ENCODE measurements at regions not wholly inside any gene's neighbourhood (a gene's known extent, or its start where the extent isn't known, plus 50 kb on each side); places are given as distances from the start of the nearest gene placed in this dataset.
"Not testable (repeated sequence)": the region's sequence is repeated elsewhere in the genome, so short reads cannot be mapped to it uniquely, and the experiment has no call there.

- TF ChIP-seq CTCF (IDR thresholded peaks at IDR 0.05), result no peak
- Mint-ChIP-seq H3K36me3 (ENCODE audit: unreplicated experiment) (no peaks in the 10 kb centered on the region), H3K9me3 (ENCODE audit: unreplicated experiment) (no peaks in the 10 kb centered on the region), H3K4me3 (ENCODE audit: unreplicated experiment) (no peak overlapping the region), H3K27ac (ENCODE audit: unreplicated experiment) (no peak overlapping the region), H3K4me1 (ENCODE audit: unreplicated experiment) (no peaks in the 10 kb centered on the region), H3K27me3 (ENCODE audit: unreplicated experiment) (peaks cover 28% of the 10 kb centered on the region)
- DNase-seq (ENCODE audit: extremely low spot score, unreplicated experiment), result no peak
Measured at GRCh38 chr7:1300636-1301035, 68.0 kb downstream of the UNCX start.

GRCh38 chr7:1301054-1301881 is 68.6 kb downstream of the UNCX start:
- Mint-ChIP-seq H3K27me3 (ENCODE audit: unreplicated experiment) (peaks cover 29% of the 10 kb centered on the region), H3K36me3 (ENCODE audit: unreplicated experiment) (no peaks in the 10 kb centered on the region), H3K27ac (ENCODE audit: unreplicated experiment) (no peak overlapping the region), H3K9me3 (ENCODE audit: unreplicated experiment) (no peaks in the 10 kb centered on the region), H3K4me3 (ENCODE audit: unreplicated experiment) (no peak overlapping the region), H3K4me1 (ENCODE audit: unreplicated experiment) (no peaks in the 10 kb centered on the region)
- no peak for TF ChIP-seq CTCF (IDR thresholded peaks at IDR 0.05)
- DNase-seq (ENCODE audit: extremely low spot score, unreplicated experiment), result no peak

- no peak for TF ChIP-seq CTCF (IDR thresholded peaks at IDR 0.05)
- no peaks in the 10 kb centered on the region for H3K4me1 Mint-ChIP-seq (ENCODE audit: unreplicated experiment)
- no peaks in the 10 kb centered on the region for H3K36me3 Mint-ChIP-seq (ENCODE audit: unreplicated experiment)
- no peak overlapping the region for H3K27ac Mint-ChIP-seq (ENCODE audit: unreplicated experiment)
- H3K4me3 Mint-ChIP-seq (ENCODE audit: unreplicated experiment), result no peak overlapping the region
- no peak for DNase-seq (ENCODE audit: extremely low spot score, unreplicated experiment)
- no peaks in the 10 kb centered on the region for H3K9me3 Mint-ChIP-seq (ENCODE audit: unreplicated experiment)
- H3K27me3 Mint-ChIP-seq (ENCODE audit: unreplicated experiment), result peaks cover 29% of the 10 kb centered on the region
Measured at GRCh38 chr7:1301882-1302251, 69.2 kb downstream of the UNCX start.

- no peak for DNase-seq (ENCODE audit: extremely low spot score, unreplicated experiment)
- H3K9me3 Mint-ChIP-seq (ENCODE audit: unreplicated experiment), result no peaks in the 10 kb centered on the region
- H3K27ac Mint-ChIP-seq (ENCODE audit: unreplicated experiment), result no peak overlapping the region
- peaks cover 25% of the 10 kb centered on the region for H3K27me3 Mint-ChIP-seq (ENCODE audit: unreplicated experiment)
- no peaks in the 10 kb centered on the region for H3K36me3 Mint-ChIP-seq (ENCODE audit: unreplicated experiment)
- no peak overlapping the region for H3K4me3 Mint-ChIP-seq (ENCODE audit: unreplicated experiment)
- H3K4me1 Mint-ChIP-seq (ENCODE audit: unreplicated experiment), result no peaks in the 10 kb centered on the region
- no peak for TF ChIP-seq CTCF (IDR thresholded peaks at IDR 0.05)
Measured at GRCh38 chr7:1302936-1303335, 70.3 kb downstream of the UNCX start.

- not testable (repeated sequence) for H3K27ac Mint-ChIP-seq (ENCODE audit: unreplicated experiment); H3K4me3 Mint-ChIP-seq (ENCODE audit: unreplicated experiment); H3K9me3 Mint-ChIP-seq (ENCODE audit: unreplicated experiment); DNase-seq (ENCODE audit: extremely low spot score, unreplicated experiment); H3K4me1 Mint-ChIP-seq (ENCODE audit: unreplicated experiment); H3K36me3 Mint-ChIP-seq (ENCODE audit: unreplicated experiment)
- peaks cover 24% of the 10 kb centered on the region for H3K27me3 Mint-ChIP-seq (ENCODE audit: unreplicated experiment)
Measured at GRCh38 chr7:1304011-1304410, 71.3 kb downstream of the UNCX start.

Measured in osteocyte (in vitro differentiated cells).